Trophoblast cell (in vitro differentiated cells and primary cell): ENCODE measurements at regions not wholly inside any gene's neighbourhood (a gene's known extent, or its start where the extent isn't known, plus 50 kb on each side); places are given as distances from the start of the nearest gene placed in this dataset.

Experiments used
- DNase-seq, 2 donors: peaks; one replicate each; pipeline ENCODE4 v3.0.0-alpha.2; 2016
- H2AFZ ChIP-seq: 2 replicates; pipeline ENCODE4 v1.6.1; 2013; ENCODE audit warnings: low read length, moderate library complexity, mild to moderate bottlenecking; ENCODE audit not compliant: insufficient read depth, poor library complexity
- H2AK5ac ChIP-seq: 2 replicates; pipeline ENCODE4 v1.6.1; 2013; ENCODE audit warnings: mild to moderate bottlenecking, low read length
- H2BK120ac ChIP-seq: 2 replicates; pipeline ENCODE4 v1.6.1; 2013; ENCODE audit warnings: low read length, mild to moderate bottlenecking, moderate library complexity; ENCODE audit not compliant: insufficient read depth, poor library complexity
- H2BK12ac ChIP-seq: 2 replicates; pipeline ENCODE4 v1.6.1; 2013; ENCODE audit warnings: mild to moderate bottlenecking, low read length, moderate library complexity
- H2BK5ac ChIP-seq: 2 replicates; pipeline ENCODE4 v1.6.1; 2013; ENCODE audit warnings: low read length, low read depth, moderate library complexity, mild to moderate bottlenecking; ENCODE audit not compliant: poor library complexity
- H3K14ac ChIP-seq: 2 replicates; pipeline ENCODE4 v1.6.1; 2013; ENCODE audit warnings: mild to moderate bottlenecking, low read length
- H3K18ac ChIP-seq: 2 replicates; pipeline ENCODE4 v1.6.1; 2013; ENCODE audit warnings: mild to moderate bottlenecking, low read length
- H3K23ac ChIP-seq: 2 replicates; pipeline ENCODE4 v1.6.1; 2013; ENCODE audit warnings: low read length
- H3K27ac ChIP-seq: 2 replicates; pipeline ENCODE4 v1.5.1; 2013; ENCODE audit warnings: low read depth, mild to moderate bottlenecking, inconsistent platforms, low read length, moderate library complexity
- H3K27me3 ChIP-seq: 2 replicates; pipeline ENCODE4 v1.6.1; 2013; ENCODE audit warnings: inconsistent platforms, mild to moderate bottlenecking, low read length, moderate library complexity; ENCODE audit not compliant: insufficient read depth
- H3K36me3 ChIP-seq, 2 experiments: 1 replicate in 1 of 2; 2 replicates in 1 of 2; pipeline ENCODE4 v1.6.1; 2013; ENCODE audit warnings: low read length in 2 of 2, mild to moderate bottlenecking in 2 of 2, moderate library complexity in 1 of 2; ENCODE audit not compliant: insufficient read depth in 2 of 2, control insufficient read depth in 1 of 2
- H3K4ac ChIP-seq: 2 replicates; pipeline ENCODE4 v1.6.1; 2013; ENCODE audit warnings: low read depth, mild to moderate bottlenecking, low read length, moderate library complexity
- H3K4me1 ChIP-seq, 2 experiments: 1 replicate in 1 of 2; 2 replicates in 1 of 2; pipeline ENCODE4 v1.6.1; 2013; ENCODE audit warnings: low read length in 2 of 2, mild to moderate bottlenecking in 2 of 2, moderate library complexity in 1 of 2; ENCODE audit not compliant: insufficient read depth in 2 of 2, control insufficient read depth in 1 of 2
- H3K4me2 ChIP-seq: 2 replicates; pipeline ENCODE4 v1.6.1; 2013; ENCODE audit warnings: inconsistent platforms, mild to moderate bottlenecking, low read length, moderate library complexity
- H3K4me3 ChIP-seq: 2 replicates; pipeline ENCODE4 v1.5.1; 2013; ENCODE audit warnings: mild to moderate bottlenecking, low read depth, low read length, inconsistent platforms
- H3K79me1 ChIP-seq: one replicate; pipeline ENCODE4 v1.6.1; 2013; ENCODE audit warnings: low read length
- H3K79me2 ChIP-seq: 2 replicates; pipeline ENCODE4 v1.6.1; 2013; ENCODE audit warnings: low read length, mild to moderate bottlenecking; ENCODE audit not compliant: control insufficient read depth, insufficient read depth, poor library complexity
- H3K9ac ChIP-seq: 2 replicates; pipeline ENCODE4 v1.6.1; 2013; ENCODE audit warnings: mild to moderate bottlenecking, low read length
- H3K9me3 ChIP-seq: 2 replicates; pipeline ENCODE4 v1.6.1; 2013; ENCODE audit warnings: low read depth, mild to moderate bottlenecking, control low read depth, inconsistent platforms, low read length; ENCODE audit not compliant: insufficient read depth
- H4K12ac ChIP-seq: 2 replicates; pipeline ENCODE4 v1.6.1; 2013; ENCODE audit warnings: low read depth, mild to moderate bottlenecking, low read length, moderate library complexity
- H4K8ac ChIP-seq: 2 replicates; pipeline ENCODE4 v1.6.1; 2013; ENCODE audit warnings: low read depth, mild to moderate bottlenecking, low read length, moderate library complexity
- H4K91ac ChIP-seq: one replicate; pipeline ENCODE4 v1.6.1; 2013; ENCODE audit warnings: low read depth, mild to moderate bottlenecking, low read length, moderate library complexity
- WGBS: extraction: QIAGEN DNeasy Blood & Tissue Kit; methylation state at CpG from one replicate; pipeline ENCODE4 v1.1.7; 2013; ENCODE audit warnings: missing lambda C conversion rate; ENCODE audit not compliant: insufficient read length, insufficient coverage; ENCODE audit errors: extremely low coverage; 5-methylcytosine and 5-hydroxymethylcytosine counted together

GRCh38 chr18:42231284-42231683 is 276.2 kb downstream of the PIK3C3 start:
- Histone ChIP-seq H2BK120ac (no peak overlapping the region), H2AK5ac (no peak overlapping the region), H3K18ac (no peak overlapping the region), H2BK5ac (no peak overlapping the region), H3K9ac (no peak overlapping the region), H3K9me3 (no peaks in the 10 kb centered on the region), H3K27ac (no peak overlapping the region), H2BK12ac (no peak overlapping the region), H3K4me2 (no peak overlapping the region), H3K4me3 (no peak overlapping the region), H3K27me3 (no peaks in the 10 kb centered on the region), H2AFZ (no peak overlapping the region), H3K4me1 (no peaks in the 10 kb centered on the region), H3K23ac (no peak overlapping the region), H3K36me3 (no peaks in the 10 kb centered on the region), H3K79me2 (no peaks in the 10 kb centered on the region), H4K8ac (no peak overlapping the region), H3K14ac (no peak overlapping the region), H3K79me1 (no peaks in the 10 kb centered on the region), H4K91ac (no peak overlapping the region), H3K4ac (no peak overlapping the region), H4K12ac (no peak overlapping the region)
- DNase-seq = no peak

- H2BK12ac ChIP-seq = no peak overlapping the region
- no peak overlapping the region for H3K4me2 ChIP-seq
- H3K4ac ChIP-seq = no peak overlapping the region
- H3K27ac ChIP-seq = no peak overlapping the region
- no peak overlapping the region for H2BK5ac ChIP-seq
- no peak overlapping the region for H4K12ac ChIP-seq
- H2AFZ ChIP-seq = no peak overlapping the region
- H3K36me3 ChIP-seq = no peaks in the 10 kb centered on the region
- no peak overlapping the region for H3K4me3 ChIP-seq
- no peak overlapping the region for H3K18ac ChIP-seq
- H2BK120ac ChIP-seq = no peak overlapping the region
- no peak overlapping the region for H2AK5ac ChIP-seq
- no peaks in the 10 kb centered on the region for H3K4me1 ChIP-seq
- no peaks in the 10 kb centered on the region for H3K9me3 ChIP-seq
- H3K79me2 ChIP-seq = no peaks in the 10 kb centered on the region
- H3K9ac ChIP-seq = no peak overlapping the region
- H4K8ac ChIP-seq = no peak overlapping the region
- H3K27me3 ChIP-seq = no peaks in the 10 kb centered on the region
- H3K14ac ChIP-seq = no peak overlapping the region
- DNase-seq = no peak
- H4K91ac ChIP-seq = no peak overlapping the region
- WGBS = no CpG with 5 or more reads among the region's 2 CpGs
- H3K23ac ChIP-seq = no peak overlapping the region
- H3K79me1 ChIP-seq = no peaks in the 10 kb centered on the region
These were observed 276.8 kb downstream of the PIK3C3 start for GRCh38 chr18:42231796-42232195.

GRCh38 chr18:42233908-42234307 is 278.9 kb downstream of the PIK3C3 start:
- H3K27me3 ChIP-seq = no peaks in the 10 kb centered on the region
- no peak for DNase-seq
- no peak overlapping the region for H3K4ac ChIP-seq
- no peak overlapping the region for H2BK5ac ChIP-seq
- no peak overlapping the region for H3K18ac ChIP-seq
- no peak overlapping the region for H3K4me3 ChIP-seq
- H4K8ac ChIP-seq = no peak overlapping the region
- no peak overlapping the region for H2AK5ac ChIP-seq
- no peaks in the 10 kb centered on the region for H3K9me3 ChIP-seq
- no peak overlapping the region for H3K23ac ChIP-seq
- no peaks in the 10 kb centered on the region for H3K4me1 ChIP-seq
- H2BK120ac ChIP-seq = no peak overlapping the region
- no peaks in the 10 kb centered on the region for H3K79me2 ChIP-seq
- no peak overlapping the region for H3K9ac ChIP-seq
- H4K91ac ChIP-seq = no peak overlapping the region
- H2AFZ ChIP-seq = no peak overlapping the region
- H3K14ac ChIP-seq = no peak overlapping the region
- H2BK12ac ChIP-seq = no peak overlapping the region
- no peaks in the 10 kb centered on the region for H3K79me1 ChIP-seq
- no peak overlapping the region for H3K27ac ChIP-seq
- H4K12ac ChIP-seq = no peak overlapping the region
- H3K4me2 ChIP-seq = no peak overlapping the region
- H3K36me3 ChIP-seq = no peaks in the 10 kb centered on the region

- no peaks in the 10 kb centered on the region for H3K36me3 ChIP-seq
- no peak overlapping the region for H3K4me2 ChIP-seq
- no peak overlapping the region for H2AK5ac ChIP-seq
- WGBS = no CpG with 5 or more reads among the region's 5 CpGs
- H3K4me3 ChIP-seq = no peak overlapping the region
- no peaks in the 10 kb centered on the region for H3K27me3 ChIP-seq
- no peak overlapping the region for H3K4ac ChIP-seq
- no peak overlapping the region for H3K27ac ChIP-seq
- no peak overlapping the region for H3K18ac ChIP-seq
- H3K4me1 ChIP-seq = no peaks in the 10 kb centered on the region
- no peaks in the 10 kb centered on the region for H3K79me2 ChIP-seq
- H2BK5ac ChIP-seq = no peak overlapping the region
- H3K9ac ChIP-seq = no peak overlapping the region
- H2AFZ ChIP-seq = no peak overlapping the region
- no peak overlapping the region for H3K14ac ChIP-seq
- H4K91ac ChIP-seq = no peak overlapping the region
- H3K79me1 ChIP-seq = no peaks in the 10 kb centered on the region
- no peaks in the 10 kb centered on the region for H3K9me3 ChIP-seq
- no peak overlapping the region for H4K12ac ChIP-seq
- no peak overlapping the region for H2BK120ac ChIP-seq
- DNase-seq = no peak
- H4K8ac ChIP-seq = no peak overlapping the region
- no peak overlapping the region for H3K23ac ChIP-seq
- H2BK12ac ChIP-seq = no peak overlapping the region
These were observed 287.7 kb downstream of the PIK3C3 start for GRCh38 chr18:42242758-42243157.

- DNase-seq = no peak
- Histone ChIP-seq H3K36me3 (no peaks in the 10 kb centered on the region), H4K12ac (no peak overlapping the region), H3K27ac (no peak overlapping the region), H2BK12ac (no peak overlapping the region), H3K79me1 (no peaks in the 10 kb centered on the region), H2AK5ac (no peak overlapping the region), H2AFZ (no peak overlapping the region), H3K9me3 (no peaks in the 10 kb centered on the region), H4K91ac (no peak overlapping the region), H3K79me2 (no peaks in the 10 kb centered on the region), H4K8ac (no peak overlapping the region), H3K9ac (no peak overlapping the region), H3K23ac (no peak overlapping the region), H2BK120ac (no peak overlapping the region), H3K27me3 (no peaks in the 10 kb centered on the region), H3K18ac (no peak overlapping the region), H3K14ac (no peak overlapping the region), H3K4me2 (no peak overlapping the region), H3K4ac (no peak overlapping the region), H2BK5ac (no peak overlapping the region), H3K4me1 (no peaks in the 10 kb centered on the region), H3K4me3 (no peak overlapping the region)
- no CpG with 5 or more reads among the region's 4 CpGs for WGBS
These were observed 290.1 kb downstream of the PIK3C3 start for GRCh38 chr18:42245137-42245536.
